Activated CD8-positive, alpha-beta memory T cell treated with anti-CD3 and anti-CD28 coated beads for 24 hours (primary cell): ENCODE measurements at regions not wholly inside any gene's neighbourhood (a gene's known extent, or its start where the extent isn't known, plus 50 kb on each side); places are given as distances from the start of the nearest gene placed in this dataset.

Experiments
- DNase-seq: peaks from one replicate; pipeline ENCODE4 v3.0.0-alpha.2; 2020

DNA sequence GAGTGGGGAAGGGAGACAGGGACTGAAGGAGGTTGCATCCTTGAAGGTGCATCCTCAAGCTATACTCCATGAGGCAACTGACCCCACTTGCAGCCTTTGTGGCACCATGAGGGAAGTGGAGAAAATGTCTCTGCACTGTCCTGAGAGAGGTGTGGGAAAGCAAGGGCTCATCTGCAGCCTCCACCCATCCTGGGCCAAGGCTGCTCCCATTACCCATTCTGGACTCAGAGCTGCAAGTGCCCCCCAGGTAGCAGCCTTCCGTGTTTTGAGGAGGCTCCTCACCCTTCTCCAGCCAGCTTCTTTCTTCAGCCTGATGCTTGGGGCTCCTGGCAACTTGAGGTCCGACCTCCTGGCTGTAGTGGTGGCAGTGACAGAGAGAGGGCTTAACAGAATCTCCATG is 294.6 kb downstream of the CDH26 start:
- peak; percentile 26 for DNase-seq

- DNase-seq = peak; percentile 24
These were observed 295.2 kb downstream of the CDH26 start for GRCh38 chr20:60253471-60253870.

DNA sequence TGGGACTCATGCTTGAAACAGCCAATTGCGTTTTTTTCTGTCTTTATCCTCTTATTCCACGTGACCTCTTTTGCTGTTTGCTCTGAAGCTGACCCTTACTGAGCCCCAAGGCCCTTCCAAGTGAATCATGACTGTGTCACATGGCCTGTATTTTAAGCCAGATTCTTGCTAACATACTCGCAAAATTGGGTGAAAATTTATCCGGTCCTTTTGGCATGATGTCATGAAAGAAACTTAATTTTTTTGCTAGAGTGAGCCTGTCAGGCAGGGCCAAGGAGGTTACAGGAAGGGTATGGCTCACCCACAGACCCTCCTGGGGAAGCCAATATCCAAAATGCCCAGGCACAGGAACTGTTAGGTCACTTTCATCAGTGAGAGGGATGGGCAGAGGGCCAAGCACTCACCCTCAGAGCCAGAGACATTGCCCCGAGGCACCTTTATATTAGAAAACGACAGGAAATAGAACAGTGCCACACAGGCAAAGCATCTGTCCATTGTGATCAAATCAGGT is 296.7 kb downstream of the CDH26 start:
- DNase-seq = peak; percentile 32

DNA sequence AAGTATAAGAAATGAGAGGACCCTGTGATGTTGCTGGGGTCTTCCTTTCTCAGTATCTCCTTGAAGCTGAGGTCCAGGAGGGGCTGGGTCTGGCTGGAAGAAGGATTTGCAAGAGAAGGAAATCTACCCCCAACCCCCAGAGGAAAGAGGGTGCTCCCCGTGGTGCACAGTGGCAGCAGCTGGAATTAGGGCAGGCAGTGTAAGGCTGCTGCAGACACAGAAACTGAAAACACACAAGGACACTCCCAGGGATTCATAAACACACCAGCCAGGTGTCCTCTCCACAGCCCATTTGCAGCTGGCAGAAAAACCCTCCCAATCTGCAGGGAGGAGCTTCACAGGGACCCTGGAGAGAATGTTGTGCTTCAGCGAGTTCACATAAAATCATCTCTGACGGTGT is 297.2 kb downstream of the CDH26 start:
- DNase-seq = peak; percentile 21

- DNase-seq = peak; percentile 26
These were observed 297.6 kb downstream of the CDH26 start for GRCh38 chr20:60255866-60256265.

- peak; percentile 11 for DNase-seq
These were observed 298.6 kb downstream of the CDH26 start for GRCh38 chr20:60256811-60257210.

- peak; percentile 47 for DNase-seq
These were observed 299.4 kb downstream of the CDH26 start for GRCh38 chr20:60257671-60258070.

- peak; percentile 13 for DNase-seq
These were observed 300.1 kb downstream of the CDH26 start for GRCh38 chr20:60258255-60258863.

GRCh38 chr20:60261333-60261732 is 303.1 kb downstream of the CDH26 start:
- DNase-seq = no peak

DNA sequence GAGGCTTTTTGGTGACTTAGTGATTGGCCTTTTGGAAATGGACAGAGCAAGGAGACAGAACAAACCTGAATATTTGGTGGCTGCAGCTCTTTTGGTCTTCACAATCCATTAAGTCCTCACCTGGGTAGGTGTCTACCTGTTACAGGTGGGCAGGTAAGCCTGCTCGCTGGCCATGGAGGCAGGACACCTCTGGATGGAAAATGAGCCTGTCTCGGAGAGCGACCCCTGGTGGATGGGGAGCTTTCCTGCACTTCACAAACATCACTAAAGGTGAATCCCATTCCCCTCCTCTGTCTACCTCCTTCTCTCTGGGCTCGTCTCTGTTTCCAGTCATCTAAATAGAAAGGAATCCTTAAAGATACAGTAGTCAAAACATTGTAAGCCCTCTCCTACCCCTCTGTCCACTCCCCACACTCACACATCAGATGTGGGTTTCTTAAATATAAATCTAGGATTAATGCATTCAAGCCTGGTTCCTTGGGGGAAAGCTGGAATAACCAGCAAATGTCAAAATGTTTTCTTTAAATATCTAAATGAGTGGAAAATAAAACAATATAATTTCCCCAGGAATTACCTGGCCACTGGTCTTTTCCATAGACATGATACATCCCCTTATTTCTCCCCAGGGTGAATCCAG is 304.9 kb downstream of the CDH26 start:
- DNase-seq = peak; percentile 73

GRCh38 chr20:60263725-60264709 is 305.8 kb downstream of the CDH26 start:
- DNase-seq = no peak

DNA sequence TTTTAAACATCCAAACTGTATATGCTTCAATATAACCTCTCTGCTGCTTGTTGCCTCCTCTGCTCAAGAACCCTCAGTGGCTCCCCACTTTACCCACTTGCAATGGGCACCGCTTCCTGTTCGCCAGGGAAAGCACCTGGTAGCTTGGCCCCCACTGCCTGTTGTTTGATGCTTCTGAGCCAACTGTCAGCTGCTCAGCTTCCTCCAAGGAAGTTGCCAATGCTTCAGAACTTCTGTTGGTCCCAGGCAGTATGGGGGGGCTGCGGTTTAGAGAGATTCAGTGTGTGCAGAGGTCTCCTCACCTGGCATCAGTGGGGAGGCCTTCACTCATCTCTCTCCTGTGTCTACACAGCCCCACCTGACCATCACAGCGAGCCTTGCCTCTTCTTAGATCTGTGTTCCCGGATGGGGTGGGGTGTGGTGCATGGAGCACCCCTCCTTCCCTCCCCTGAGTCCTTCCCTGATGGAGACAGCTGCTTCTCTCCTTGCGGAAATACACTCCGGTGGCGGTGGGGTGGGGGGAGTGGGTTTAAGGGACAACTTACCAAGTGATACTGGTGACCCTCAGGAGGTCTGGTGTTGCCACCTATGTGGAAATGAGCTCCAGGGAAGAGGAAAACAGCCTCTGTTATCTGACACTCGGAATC is 308.1 kb downstream of the CDH26 start:
- DNase-seq = no peak

DNA sequence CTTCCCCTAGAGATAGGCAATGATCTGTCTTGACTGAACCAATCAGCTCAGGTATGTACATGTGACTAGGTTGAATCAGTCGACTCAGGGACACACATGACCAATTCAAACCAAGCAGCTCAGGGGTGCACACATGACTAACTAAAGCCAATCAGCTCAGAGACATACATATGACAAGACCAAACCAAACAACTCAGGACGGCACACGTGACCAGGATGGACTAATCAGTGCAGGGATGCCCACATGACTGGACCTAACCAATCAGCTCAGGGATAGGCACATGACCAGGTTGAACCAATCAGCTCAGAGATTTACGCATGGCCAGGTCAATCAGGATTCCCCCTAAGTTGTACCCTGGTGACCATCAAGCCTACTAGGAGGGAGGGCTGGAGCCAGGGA is 310.3 kb downstream of the CDH26 start:
- no peak for DNase-seq

DNA sequence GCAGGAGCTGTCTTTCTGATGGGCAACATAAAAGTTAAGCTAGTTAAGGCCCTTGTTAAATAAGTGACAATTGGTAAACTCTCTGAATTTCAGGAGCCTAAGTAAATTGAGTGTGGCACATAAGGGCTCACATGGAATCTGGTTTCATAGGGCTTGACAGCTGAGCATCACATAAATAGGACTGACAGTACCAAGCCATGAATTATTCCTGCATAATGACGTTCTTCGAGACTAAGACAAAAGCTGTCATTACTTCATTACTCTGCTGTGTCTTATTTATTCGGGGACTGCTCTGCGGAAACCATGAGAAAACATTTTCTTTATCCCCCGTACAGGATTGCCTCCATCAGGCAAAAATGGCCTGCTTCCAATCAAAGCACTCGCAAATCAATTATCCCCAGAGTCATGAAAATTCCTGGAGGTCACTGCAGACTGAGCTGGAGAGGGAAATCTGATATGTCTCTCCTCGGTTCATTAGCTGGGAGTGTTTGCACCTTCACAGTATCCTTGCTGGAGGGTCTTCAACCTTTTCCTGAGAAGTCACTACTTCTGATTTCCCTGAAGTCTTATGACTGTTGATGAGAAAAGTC is 311.4 kb downstream of the CDH26 start:
- no peak for DNase-seq

DNA sequence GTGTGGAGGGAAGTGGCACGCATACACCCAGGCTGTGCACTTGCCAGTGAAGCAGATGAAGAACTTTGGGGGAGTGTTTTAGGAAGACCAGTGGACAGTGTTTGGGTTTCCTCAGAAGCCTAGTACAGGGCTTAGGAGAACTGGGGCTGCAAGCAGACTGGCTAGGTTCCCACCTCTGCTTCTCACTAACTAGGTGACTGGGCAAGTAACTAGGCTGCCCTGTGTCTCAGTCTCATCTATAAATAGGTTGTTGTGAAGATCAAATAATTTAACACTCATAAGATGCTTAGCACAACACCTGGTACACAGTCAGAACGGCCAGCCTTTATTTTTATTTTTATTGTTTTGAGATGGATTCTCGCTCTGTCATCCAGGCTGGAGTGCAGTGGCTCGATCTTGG is 312.1 kb downstream of the CDH26 start:
- no peak for DNase-seq

DNA sequence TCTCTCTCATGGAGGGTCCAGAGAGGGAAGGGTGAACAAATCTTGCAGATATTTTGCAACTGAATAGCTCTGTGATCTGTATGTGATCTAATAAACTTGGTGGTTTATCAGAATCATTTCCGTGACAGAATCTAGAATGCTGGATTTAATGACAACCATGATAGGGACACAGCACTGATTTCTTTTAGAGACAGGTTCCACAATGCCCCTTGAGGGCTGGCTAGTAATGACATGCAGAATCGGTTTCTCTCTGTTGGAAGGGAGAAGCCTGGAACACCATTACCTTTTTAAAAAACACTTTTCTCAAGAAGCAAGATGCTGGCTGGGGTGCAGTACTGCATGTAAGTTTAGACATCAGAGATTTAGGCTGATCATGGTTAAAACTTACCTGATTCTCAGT is 313.4 kb downstream of the CDH26 start:
- no peak for DNase-seq

DNA sequence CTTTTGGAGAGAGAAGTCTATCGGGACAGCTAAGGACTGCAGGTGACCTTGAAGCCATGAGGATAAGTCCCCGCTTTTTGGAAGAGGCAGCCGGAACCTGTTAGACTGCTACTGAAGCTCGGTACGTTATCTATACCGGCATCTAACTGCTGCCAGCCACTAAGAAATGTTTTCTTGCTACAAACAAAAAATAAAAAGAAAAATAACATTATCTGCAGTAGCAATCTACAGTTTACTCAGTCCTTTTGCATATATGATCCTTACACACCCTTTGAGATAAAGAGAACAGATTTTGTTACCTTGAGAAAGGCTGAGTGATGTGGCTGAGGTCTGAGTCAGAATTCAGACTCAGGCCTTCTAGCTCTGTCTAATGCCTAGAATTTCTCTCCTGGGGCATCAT is 314.6 kb downstream of the CDH26 start:
- no peak for DNase-seq

DNA sequence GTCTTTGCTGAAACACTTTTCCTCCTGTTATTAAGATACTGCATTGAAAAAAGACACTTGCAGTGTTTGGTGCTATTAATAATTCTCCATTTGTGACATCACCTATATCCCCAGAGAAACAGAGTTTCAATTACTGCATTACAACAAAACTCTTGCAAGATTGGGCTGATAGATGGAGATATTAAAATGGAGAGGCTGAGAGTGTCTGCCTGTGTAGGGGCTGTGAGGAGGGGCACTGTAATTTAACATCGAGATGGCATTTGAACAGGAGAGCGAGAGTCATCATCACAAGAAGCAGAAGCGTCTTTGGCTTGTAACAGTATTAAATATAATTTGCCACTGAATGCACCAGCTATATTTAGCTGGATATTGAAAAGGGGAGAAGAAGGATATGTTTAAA is 316.5 kb downstream of the CDH26 start:
- DNase-seq = no peak

DNA sequence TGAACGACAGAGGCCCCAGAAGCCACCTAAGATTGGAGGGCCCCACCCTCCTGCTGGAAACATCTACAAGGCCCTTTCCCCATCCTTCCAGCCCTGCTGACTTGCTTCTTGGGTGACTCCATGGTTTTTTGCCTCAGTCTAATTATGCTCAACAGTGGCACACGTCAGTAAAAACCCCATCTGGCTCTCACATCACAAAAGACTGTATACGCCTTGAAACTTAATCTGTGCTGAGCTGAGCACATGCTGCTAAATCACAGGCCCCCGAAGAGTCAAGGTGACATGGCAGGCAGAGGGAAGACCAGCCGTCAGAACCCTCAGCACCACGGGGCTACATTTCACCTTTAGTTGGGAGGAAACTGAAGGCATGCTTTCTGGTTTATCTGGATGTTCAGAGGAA is 323.1 kb downstream of the CDH26 start:
- DNase-seq = no peak

DNA sequence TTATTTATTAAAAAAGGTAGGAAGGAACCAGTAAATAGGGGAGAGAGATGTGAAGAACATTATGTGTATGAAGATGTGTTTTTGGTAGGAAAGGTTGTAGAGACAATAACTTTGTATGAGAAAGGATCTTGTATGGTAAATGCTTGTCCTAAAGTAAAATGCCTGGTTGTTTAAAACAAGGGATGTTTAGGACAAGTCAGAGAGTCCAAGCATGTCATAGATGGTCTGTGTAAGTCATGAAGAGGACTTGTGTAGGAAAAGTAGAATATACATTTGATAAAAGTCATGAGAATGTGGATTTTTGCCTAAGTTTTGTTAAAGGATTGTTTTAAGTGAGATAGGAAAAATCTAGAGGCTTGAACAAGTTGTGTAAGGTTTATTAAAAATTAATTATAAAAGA is 325.1 kb downstream of the CDH26 start:
- no peak for DNase-seq

DNA sequence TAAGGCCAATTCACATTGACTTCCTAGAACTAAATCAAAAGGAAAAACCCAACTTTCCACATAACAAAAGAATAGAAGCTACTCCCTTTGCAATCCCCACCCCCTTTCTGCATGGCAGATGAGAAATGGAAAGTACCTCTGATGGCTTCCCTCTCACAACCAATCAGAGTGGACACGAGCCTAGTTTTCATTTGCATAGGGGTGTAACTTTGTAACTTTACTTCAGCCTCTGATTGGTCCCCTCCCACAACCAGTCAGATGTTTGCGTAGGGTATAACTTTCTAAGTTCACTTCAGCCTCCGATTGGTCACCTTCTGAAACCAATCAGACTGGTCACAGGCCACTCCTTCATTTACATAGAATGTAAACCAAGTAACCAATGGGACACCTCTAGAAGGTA is 328.5 kb downstream of the CDH26 start:
- no peak for DNase-seq

DNA sequence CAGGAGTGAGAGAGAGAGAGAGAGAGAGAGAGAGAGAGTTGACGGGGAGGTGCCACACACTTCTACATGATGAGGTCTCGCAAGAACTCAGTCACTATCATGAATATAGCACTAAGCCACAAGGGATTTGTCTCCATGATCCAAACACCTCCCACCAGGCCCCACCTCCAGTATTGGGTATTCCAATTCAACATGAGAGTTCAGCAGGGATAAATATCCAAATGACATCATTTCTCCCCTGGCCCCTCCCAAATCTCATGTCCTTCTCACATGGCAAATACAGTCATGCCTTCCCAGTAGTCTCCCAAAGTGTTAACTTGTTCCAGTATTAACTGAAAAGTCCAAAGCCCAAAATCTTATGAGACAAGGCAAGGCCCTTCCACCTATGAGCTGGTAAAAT is 330.7 kb downstream of the CDH26 start:
- no peak for DNase-seq
